Fibroblast of pulmonary artery (primary cell): ENCODE measurements at regions not wholly inside any gene's neighbourhood (a gene's known extent, or its start where the extent isn't known, plus 50 kb on each side); places are given as distances from the start of the nearest gene placed in this dataset.

Source experiments
- DNase-seq: peaks from one replicate; pipeline ENCODE4 v3.0.0-alpha.2; 2010; ENCODE audit warnings: low read depth
- H3K4me3 ChIP-seq: replicated peaks from 2 replicates; pipeline ENCODE4 v1.5.1; 2011; ENCODE audit warnings: low read depth, mild to moderate bottlenecking, control low read depth, low read length, moderate library complexity
- TF ChIP-seq, protein P1 (sequence below): IDR thresholded peaks from 2 replicates; pipeline ENCODE4 v1.5.1; 2011; ENCODE audit warnings: mild to moderate bottlenecking, control low read depth, low read length, inconsistent platforms; ENCODE audit errors: missing control alignments

DNA sequence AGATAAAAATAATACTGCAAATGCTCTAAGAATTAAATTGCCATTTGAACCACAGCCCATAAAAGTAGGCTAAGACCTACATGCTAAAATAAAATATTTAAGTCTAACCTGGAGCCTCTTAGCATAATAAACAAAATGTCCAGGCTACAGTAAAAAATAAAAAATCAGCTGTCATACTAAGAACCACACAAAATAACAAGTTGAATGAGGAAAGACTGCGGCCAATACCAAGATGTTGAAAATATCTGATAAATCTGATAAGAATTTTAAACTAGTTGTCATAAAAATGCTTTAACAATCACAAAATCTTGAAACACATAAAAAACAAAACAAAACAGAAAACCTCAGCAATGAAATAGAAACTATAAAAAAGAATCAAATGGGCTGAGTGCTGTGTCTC is 336.9 kb upstream of the MSX2 start:
- no peak for DNase-seq
- TF ChIP-seq, protein P1, sequence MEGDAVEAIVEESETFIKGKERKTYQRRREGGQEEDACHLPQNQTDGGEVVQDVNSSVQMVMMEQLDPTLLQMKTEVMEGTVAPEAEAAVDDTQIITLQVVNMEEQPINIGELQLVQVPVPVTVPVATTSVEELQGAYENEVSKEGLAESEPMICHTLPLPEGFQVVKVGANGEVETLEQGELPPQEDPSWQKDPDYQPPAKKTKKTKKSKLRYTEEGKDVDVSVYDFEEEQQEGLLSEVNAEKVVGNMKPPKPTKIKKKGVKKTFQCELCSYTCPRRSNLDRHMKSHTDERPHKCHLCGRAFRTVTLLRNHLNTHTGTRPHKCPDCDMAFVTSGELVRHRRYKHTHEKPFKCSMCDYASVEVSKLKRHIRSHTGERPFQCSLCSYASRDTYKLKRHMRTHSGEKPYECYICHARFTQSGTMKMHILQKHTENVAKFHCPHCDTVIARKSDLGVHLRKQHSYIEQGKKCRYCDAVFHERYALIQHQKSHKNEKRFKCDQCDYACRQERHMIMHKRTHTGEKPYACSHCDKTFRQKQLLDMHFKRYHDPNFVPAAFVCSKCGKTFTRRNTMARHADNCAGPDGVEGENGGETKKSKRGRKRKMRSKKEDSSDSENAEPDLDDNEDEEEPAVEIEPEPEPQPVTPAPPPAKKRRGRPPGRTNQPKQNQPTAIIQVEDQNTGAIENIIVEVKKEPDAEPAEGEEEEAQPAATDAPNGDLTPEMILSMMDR = no peak
- no peak overlapping the region for H3K4me3 ChIP-seq

DNA sequence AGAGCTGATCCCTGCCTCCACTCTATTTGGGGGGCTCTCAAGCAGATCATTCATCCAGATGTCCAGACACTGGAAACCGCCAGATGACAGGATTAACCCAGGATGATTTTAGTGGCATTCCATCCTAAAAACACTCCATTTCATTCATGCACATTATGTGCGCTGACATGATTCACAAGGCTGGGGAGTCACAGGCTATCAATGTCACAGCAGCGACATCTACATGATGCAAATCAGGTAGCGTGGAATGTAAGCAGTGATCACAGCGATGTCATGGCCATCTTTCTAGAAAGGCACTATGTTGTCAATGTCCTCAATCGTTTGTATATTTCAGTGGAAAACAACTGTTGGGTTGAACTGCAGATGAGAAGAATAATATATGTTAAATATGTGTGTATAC is 331.5 kb upstream of the MSX2 start:
- no peak overlapping the region for H3K4me3 ChIP-seq
- no peak for DNase-seq
- TF ChIP-seq, protein P1 = no peak

GRCh38 chr5:174396541-174396940 is 327.8 kb upstream of the MSX2 start:
- no peak overlapping the region for H3K4me3 ChIP-seq
- no peak for DNase-seq
- TF ChIP-seq, protein P1 = no peak

GRCh38 chr5:174397206-174397605 is 327.2 kb upstream of the MSX2 start:
- no peak overlapping the region for H3K4me3 ChIP-seq
- no peak for DNase-seq
- TF ChIP-seq, protein P1 = no peak

GRCh38 chr5:174398171-174398570 is 326.2 kb upstream of the MSX2 start:
- H3K4me3 ChIP-seq = no peak overlapping the region
- TF ChIP-seq, protein P1 = no peak
- DNase-seq = no peak

DNA sequence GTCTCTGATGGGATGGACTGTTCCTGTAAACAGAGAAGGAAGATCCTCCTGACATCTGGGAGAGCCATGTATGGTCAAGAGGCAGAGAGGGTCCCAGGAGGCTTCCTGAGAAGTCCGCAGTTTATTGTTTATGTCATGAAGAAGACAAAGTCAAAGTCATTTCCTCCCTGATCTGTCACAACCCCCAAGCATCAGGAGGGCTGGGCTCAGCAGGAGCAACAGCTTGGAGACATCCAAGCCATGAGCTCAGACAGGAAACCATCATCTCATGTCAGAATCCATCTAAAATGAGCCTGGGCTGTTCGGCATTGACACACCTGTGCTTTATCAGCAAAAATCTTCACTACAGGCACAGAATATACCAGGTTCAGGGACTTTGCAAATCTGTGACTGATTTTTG is 325.0 kb upstream of the MSX2 start:
- TF ChIP-seq, protein P1 = no peak
- DNase-seq = no peak
- no peak overlapping the region for H3K4me3 ChIP-seq

GRCh38 chr5:174400461-174400860 is 323.9 kb upstream of the MSX2 start:
- H3K4me3 ChIP-seq = no peak overlapping the region
- DNase-seq = no peak
- TF ChIP-seq, protein P1 = no peak
